Vagina (tissue), 2 donors: ENCODE measurements at regions not wholly inside any gene's neighbourhood (a gene's known extent, or its start where the extent isn't known, plus 50 kb on each side); places are given as distances from the start of the nearest gene placed in this dataset.

ENCODE experiments used
- POLR2AphosphoS5 ChIP-seq, 2 donors: sonication (generic); formaldehyde crosslinking; IDR thresholded peaks; one replicate each; pipeline ENCODE4 v1.9.0; 2017; ENCODE audit warnings: antibody characterized with exemption in 2 of 2, mild to moderate bottlenecking in 2 of 2, low read depth in 1 of 2; ENCODE audit not compliant: insufficient read depth in 1 of 2
- TF ChIP-seq, protein P1 (sequence below), 3 experiments: fragments of 450-650 bp in 2 of 3; fragments of 200-600 bp in 1 of 3; sonication (generic) in 1 of 3; IDR thresholded peaks; one replicate each; pipeline ENCODE4 v1.5.1; 2017 to 2019; ENCODE audit warnings: antibody characterized with exemption in 3 of 3, mild to moderate bottlenecking in 2 of 3, moderate library complexity in 2 of 3

DNA sequence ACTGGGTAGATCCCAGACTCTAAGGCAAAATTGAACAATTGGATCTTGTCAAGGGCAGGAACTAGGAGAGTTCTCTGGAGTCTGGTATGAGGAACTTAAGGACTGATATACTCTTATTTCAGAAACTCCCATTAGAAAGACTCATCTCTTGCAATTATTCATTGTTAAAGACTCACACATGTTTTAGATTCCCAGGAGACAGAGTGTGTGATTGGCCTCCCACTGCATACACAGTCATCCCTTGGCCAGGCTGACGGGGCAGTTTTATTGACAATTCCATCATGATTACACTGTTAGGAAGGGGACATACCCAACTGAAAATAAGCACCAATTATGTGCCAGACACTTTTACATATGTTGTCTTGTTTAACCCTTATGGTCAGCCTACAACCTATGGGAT lies 347.2 kb downstream of the DMAC1 start:
- TF ChIP-seq, protein P1, sequence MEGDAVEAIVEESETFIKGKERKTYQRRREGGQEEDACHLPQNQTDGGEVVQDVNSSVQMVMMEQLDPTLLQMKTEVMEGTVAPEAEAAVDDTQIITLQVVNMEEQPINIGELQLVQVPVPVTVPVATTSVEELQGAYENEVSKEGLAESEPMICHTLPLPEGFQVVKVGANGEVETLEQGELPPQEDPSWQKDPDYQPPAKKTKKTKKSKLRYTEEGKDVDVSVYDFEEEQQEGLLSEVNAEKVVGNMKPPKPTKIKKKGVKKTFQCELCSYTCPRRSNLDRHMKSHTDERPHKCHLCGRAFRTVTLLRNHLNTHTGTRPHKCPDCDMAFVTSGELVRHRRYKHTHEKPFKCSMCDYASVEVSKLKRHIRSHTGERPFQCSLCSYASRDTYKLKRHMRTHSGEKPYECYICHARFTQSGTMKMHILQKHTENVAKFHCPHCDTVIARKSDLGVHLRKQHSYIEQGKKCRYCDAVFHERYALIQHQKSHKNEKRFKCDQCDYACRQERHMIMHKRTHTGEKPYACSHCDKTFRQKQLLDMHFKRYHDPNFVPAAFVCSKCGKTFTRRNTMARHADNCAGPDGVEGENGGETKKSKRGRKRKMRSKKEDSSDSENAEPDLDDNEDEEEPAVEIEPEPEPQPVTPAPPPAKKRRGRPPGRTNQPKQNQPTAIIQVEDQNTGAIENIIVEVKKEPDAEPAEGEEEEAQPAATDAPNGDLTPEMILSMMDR (IDR thresholded peaks at IDR 0.05), result no peak
- no peak for TF ChIP-seq POLR2AphosphoS5 (IDR thresholded peaks at IDR 0.05; ENCODE audit: insufficient read depth in 1 of 2, low read depth in 1 of 2)
